ENCODE measurements at regions not wholly inside any gene's neighbourhood (a gene's known extent, or its start where the extent isn't known, plus 50 kb on each side); places are given as distances from the start of the nearest gene placed in this dataset.

- no peak for TF ChIP-seq EZH2phosphoT487 (IDR thresholded peaks at IDR 0.05; ENCODE audit: borderline replicate concordance, low read depth)
- TF ChIP-seq YY1 (IDR thresholded peaks at IDR 0.05; ENCODE audit: low read depth), result no peak
- no peak for TF ChIP-seq REST (IDR thresholded peaks at IDR 0.05; ENCODE audit: low read depth, low read length)
- TF ChIP-seq NFIC (IDR thresholded peaks at IDR 0.05; ENCODE audit: borderline replicate concordance), result no peak
- TF ChIP-seq CTCF (IDR thresholded peaks at IDR 0.05), result no peak
- no peak for TF ChIP-seq TAF1 (IDR thresholded peaks at IDR 0.05; ENCODE audit: borderline replicate concordance, low read depth, low read length)
- no peak for TF ChIP-seq EP300 (IDR thresholded peaks at IDR 0.05; ENCODE audit: borderline replicate concordance in 1 of 2, low read depth in 1 of 2, low read length in 1 of 2)
- TF ChIP-seq SMC3 (IDR thresholded peaks at IDR 0.05; ENCODE audit: low read depth, low read length), result no peak
- no peak for TF ChIP-seq MXI1 (IDR thresholded peaks at IDR 0.05; ENCODE audit: low read depth, low read length)
- no peak for TF ChIP-seq RFX5 (IDR thresholded peaks at IDR 0.05; ENCODE audit: low read length)
- TF ChIP-seq JUND (IDR thresholded peaks at IDR 0.05), result no peak
Measured at GRCh38 chr6:6844530-6844929, 256.0 kb downstream of the LY86 start.

All from SK-N-SH (cell line).